DOHH2 (cell line): ENCODE measurements at regions not wholly inside any gene's neighbourhood (a gene's known extent, or its start where the extent isn't known, plus 50 kb on each side); places are given as distances from the start of the nearest gene placed in this dataset.

ENCODE experiments used
- CTCF ChIP-seq: fragments of 200-600 bp; sonication (generic); IDR thresholded peaks from one replicate; pipeline ENCODE4 v1.5.1; 2014; ENCODE audit warnings: antibody characterized with exemption, mild to moderate bottlenecking, low read depth, low read length; ENCODE audit not compliant: poor library complexity, severe bottlenecking
- EZH2phosphoT487 ChIP-seq: fragments of 200-600 bp; sonication (generic); IDR thresholded peaks from 2 replicates; pipeline ENCODE4 v1.6.1; 2017; ENCODE audit warnings: borderline replicate concordance, mild to moderate bottlenecking, antibody characterized with exemption, low read length, moderate library complexity, mixed read lengths

DNA sequence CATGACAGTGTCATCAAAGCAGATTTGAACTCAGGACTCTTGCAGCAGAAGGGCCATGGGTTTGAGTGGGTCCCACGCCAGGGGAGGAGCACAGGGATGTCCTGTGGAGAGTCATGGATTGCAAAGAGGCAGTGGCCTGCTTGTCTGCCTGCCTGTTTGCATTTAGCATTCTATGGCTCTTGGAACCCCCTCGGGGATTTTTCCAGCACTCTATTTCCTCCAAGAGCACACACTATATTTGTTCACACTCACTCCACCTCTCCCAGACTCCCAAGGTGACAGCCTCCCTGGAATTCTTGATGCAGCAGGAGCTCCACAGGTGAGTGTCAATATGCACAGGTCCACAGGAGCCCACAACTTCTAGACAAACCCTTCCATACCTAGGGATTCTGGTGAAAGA lies 73.1 kb upstream of the LRRN2 start:
- TF ChIP-seq CTCF (no peak), EZH2phosphoT487 (no peak)
